H9 (cell line): ENCODE measurements at regions not wholly inside any gene's neighbourhood (a gene's known extent, or its start where the extent isn't known, plus 50 kb on each side); places are given as distances from the start of the nearest gene placed in this dataset.
A peak's percentile ranks its signal among the peaks of the same experiment; 100 is the strongest.

ENCODE experiments used
- DNase-seq: peaks from one replicate; pipeline ENCODE4 v3.0.0-alpha.2; 2017
- H2AFZ ChIP-seq: one replicate; pipeline ENCODE4 v1.6.1; 2013; ENCODE audit warnings: mild to moderate bottlenecking, low read length, control low read depth, moderate library complexity
- H2AK5ac ChIP-seq: 2 replicates; pipeline ENCODE4 v1.6.1; 2013; ENCODE audit warnings: low read length, control low read depth, mixed read lengths; ENCODE audit not compliant: insufficient read length
- H2BK120ac ChIP-seq: one replicate; pipeline ENCODE4 v1.6.1; 2013; ENCODE audit warnings: low read depth, mild to moderate bottlenecking, low read length, control low read depth, inconsistent platforms; ENCODE audit not compliant: poor library complexity, severe bottlenecking
- H2BK12ac ChIP-seq: 2 replicates; pipeline ENCODE4 v1.6.1; 2013; ENCODE audit warnings: low read length, control low read depth, mixed read lengths, low read depth; ENCODE audit not compliant: insufficient read length
- H2BK15ac ChIP-seq: 2 replicates; pipeline ENCODE4 v1.6.1; 2013; ENCODE audit warnings: low read depth, low read length, control low read depth
- H2BK20ac ChIP-seq: one replicate; pipeline ENCODE4 v1.6.1; 2013; ENCODE audit warnings: low read depth, mild to moderate bottlenecking, low read length, control low read depth, inconsistent platforms; ENCODE audit not compliant: poor library complexity, severe bottlenecking
- H2BK5ac ChIP-seq: 2 replicates; pipeline ENCODE4 v1.6.1; 2013; ENCODE audit warnings: low read length, control low read depth, mixed read lengths; ENCODE audit not compliant: insufficient read length
- H3K14ac ChIP-seq: 2 replicates; pipeline ENCODE4 v1.6.1; 2013; ENCODE audit warnings: low read length, control low read depth; ENCODE audit not compliant: insufficient read depth
- H3K18ac ChIP-seq: 2 replicates; pipeline ENCODE4 v1.6.1; 2013; ENCODE audit warnings: low read depth, mild to moderate bottlenecking, mixed read lengths, low read length, control low read depth; ENCODE audit not compliant: insufficient read length
- H3K23ac ChIP-seq: 2 replicates; pipeline ENCODE4 v1.6.1; 2013; ENCODE audit warnings: low read length, control low read depth, mixed read lengths, low read depth; ENCODE audit not compliant: insufficient read length
- H3K23me2 ChIP-seq: 2 replicates; pipeline ENCODE4 v1.6.1; 2013; ENCODE audit warnings: low read depth, mild to moderate bottlenecking, mixed read lengths, low read length, control low read depth; ENCODE audit not compliant: insufficient read length, poor library complexity, severe bottlenecking
- H3K27ac ChIP-seq: 2 replicates; pipeline ENCODE4 v1.5.1; 2013; ENCODE audit warnings: low read length, control low read depth, mixed read lengths, low read depth; ENCODE audit not compliant: insufficient read length
- H3K27me3 ChIP-seq: 2 replicates; pipeline ENCODE4 v1.6.1; 2013; ENCODE audit warnings: low read length, control low read depth, inconsistent platforms; ENCODE audit not compliant: insufficient read depth
- H3K4ac ChIP-seq: 2 replicates; pipeline ENCODE4 v1.6.1; 2013; ENCODE audit warnings: low read depth, mild to moderate bottlenecking, control low read depth, inconsistent platforms, low read length, moderate library complexity
- H3K4me1 ChIP-seq: 2 replicates; pipeline ENCODE4 v1.6.1; 2013; ENCODE audit warnings: low read length, control low read depth, inconsistent platforms; ENCODE audit not compliant: insufficient read depth
- H3K4me2 ChIP-seq: 2 replicates; pipeline ENCODE4 v1.6.1; 2013; ENCODE audit warnings: low read length, control low read depth, mixed read lengths; ENCODE audit not compliant: insufficient read length, insufficient read depth
- H3K56ac ChIP-seq: 2 replicates; pipeline ENCODE4 v1.6.1; 2013; ENCODE audit warnings: low read depth, mild to moderate bottlenecking, mixed read lengths, low read length, control low read depth; ENCODE audit not compliant: insufficient read length
- H3K79me1 ChIP-seq: 2 replicates; pipeline ENCODE4 v1.6.1; 2013; ENCODE audit warnings: low read depth, mild to moderate bottlenecking, moderate library complexity, low read length, control low read depth, inconsistent platforms; ENCODE audit not compliant: insufficient read depth, poor library complexity, severe bottlenecking
- H3K79me2 ChIP-seq: 2 replicates; pipeline ENCODE4 v1.6.1; 2013; ENCODE audit warnings: low read length, control low read depth, inconsistent platforms; ENCODE audit not compliant: insufficient read depth
- H3K9ac ChIP-seq: 2 replicates; pipeline ENCODE4 v1.6.1; 2013; ENCODE audit warnings: low read length, control low read depth, mixed read lengths; ENCODE audit not compliant: insufficient read length; ENCODE audit errors: extremely low read depth
- H3K9me3 ChIP-seq: one replicate; pipeline ENCODE4 v1.6.1; 2013; ENCODE audit warnings: low read depth, low read length, inconsistent platforms; ENCODE audit not compliant: control insufficient read depth
- H3T11ph ChIP-seq: one replicate; pipeline ENCODE4 v1.6.1; 2013; ENCODE audit warnings: mild to moderate bottlenecking, low read length, control low read depth, inconsistent platforms
- H4K20me1 ChIP-seq: one replicate; pipeline ENCODE4 v1.6.1; 2013; ENCODE audit not compliant: control insufficient read depth, insufficient read length, insufficient read depth
- H4K5ac ChIP-seq: 2 replicates; pipeline ENCODE4 v1.6.1; 2013; ENCODE audit warnings: low read depth, mild to moderate bottlenecking, mixed read lengths, low read length, control low read depth; ENCODE audit not compliant: insufficient read length
- H4K8ac ChIP-seq: replicated peaks from 2 replicates; pipeline ENCODE4 v1.6.1; 2013; ENCODE audit warnings: low read length, control low read depth, mixed read lengths, low read depth; ENCODE audit not compliant: insufficient read length
- H4K91ac ChIP-seq: 2 replicates; pipeline ENCODE4 v1.6.1; 2013; ENCODE audit warnings: low read depth, mild to moderate bottlenecking, moderate library complexity, mixed read lengths, low read length, control low read depth; ENCODE audit not compliant: insufficient read length
- H3K27ac Mint-ChIP-seq, 3 experiments: 2 replicates in 2 of 3; 3 replicates in 1 of 3; pipeline ENCODE4 v1.8.0; 2020 to 2021; ENCODE audit warnings: mixed read lengths in 3 of 3, mild to moderate bottlenecking in 1 of 3, moderate library complexity in 1 of 3
- H3K27me3 Mint-ChIP-seq: 2 replicates; pipeline ENCODE4 v1.8.0; 2021; ENCODE audit warnings: low read depth, mild to moderate bottlenecking, moderate library complexity, mixed read lengths
- H3K36me3 Mint-ChIP-seq, 3 experiments: 2 replicates in 2 of 3; 3 replicates in 1 of 3; pipeline ENCODE4 v1.8.0; 2020 to 2021; ENCODE audit warnings: low read depth in 3 of 3, mixed read lengths in 3 of 3; ENCODE audit not compliant: insufficient read depth in 1 of 3
- H3K4me1 Mint-ChIP-seq, 2 experiments: 2 replicates each; pipeline ENCODE4 v1.8.0; 2020; ENCODE audit warnings: mixed read lengths in 2 of 2
- H3K4me3 Mint-ChIP-seq, 2 experiments: 2 replicates in 1 of 2; 3 replicates in 1 of 2; pipeline ENCODE4 v1.8.0; 2020 to 2021; ENCODE audit warnings: mild to moderate bottlenecking in 2 of 2, mixed read lengths in 2 of 2, moderate library complexity in 1 of 2
- H3K9me3 Mint-ChIP-seq, 2 experiments: 2 replicates in 1 of 2; 3 replicates in 1 of 2; pipeline ENCODE4 v1.8.0; 2020; ENCODE audit warnings: mild to moderate bottlenecking in 2 of 2, mixed read lengths in 2 of 2, moderate library complexity in 1 of 2
- CTCF ChIP-seq: fragments of 200-600 bp; sonication (generic); conservative IDR thresholded peaks from 3 replicates; pipeline ENCODE4 v1.8.0; 2021; ENCODE audit warnings: antibody characterized with exemption, mild to moderate bottlenecking
- WGBS: extraction: QIAGEN DNeasy Blood & Tissue Kit; methylation state at CpG from one replicate; pipeline ENCODE4 v1.1.7; 2013; ENCODE audit warnings: missing lambda C conversion rate, low lambda C conversion rate, mixed read lengths; ENCODE audit not compliant: insufficient read length; ENCODE audit errors: extremely low coverage; 5-methylcytosine and 5-hydroxymethylcytosine counted together

GRCh38 chr10:28241741-28242399 lies 61.0 kb downstream of the MPP7 start:
- Mint-ChIP-seq H3K27ac (no peak overlapping the region), H3K4me3 (no peak overlapping the region), H3K36me3 (no peaks in the 10 kb centered on the region), H3K4me1 (peaks cover 0 to 4% of the 10 kb centered on the region in 2 experiments; a peak in 2 of 4 replicates), H3K9me3 (no peaks in the 10 kb centered on the region), H3K27me3 (no peaks in the 10 kb centered on the region)
- H4K5ac ChIP-seq: no peak overlapping the region
- H3K23ac ChIP-seq: no peak overlapping the region
- no peaks in the 10 kb centered on the region for H3K79me1 ChIP-seq
- no peaks in the 10 kb centered on the region for H3K23me2 ChIP-seq
- H3K9ac ChIP-seq: no peak overlapping the region
- H3K56ac ChIP-seq: no peak overlapping the region
- no peak overlapping the region for H3K4me2 ChIP-seq
- H2BK120ac ChIP-seq: no peak overlapping the region
- H3K4ac ChIP-seq: no peak overlapping the region
- H3K27ac ChIP-seq: no peak overlapping the region
- H3K4me1 ChIP-seq: no peaks in the 10 kb centered on the region
- no CpG with 5 or more reads among the region's 3 CpGs for WGBS
- H2BK12ac ChIP-seq: no peak overlapping the region
- H4K8ac ChIP-seq: no peak overlapping the region
- no peak overlapping the region for H2BK20ac ChIP-seq
- peak; percentile 93 for TF ChIP-seq CTCF
- H4K91ac ChIP-seq: no peak overlapping the region
- H3K9me3 ChIP-seq: no peaks in the 10 kb centered on the region
- H2AFZ ChIP-seq: no peak overlapping the region
- H3K27me3 ChIP-seq: no peaks in the 10 kb centered on the region
- H4K20me1 ChIP-seq: no peaks in the 10 kb centered on the region
- no peak overlapping the region for H3K18ac ChIP-seq
- no peaks in the 10 kb centered on the region for H3K79me2 ChIP-seq
- no peak overlapping the region for H2BK5ac ChIP-seq
- no peak overlapping the region for H2AK5ac ChIP-seq
- no peak overlapping the region for H3T11ph ChIP-seq
- no peak overlapping the region for H2BK15ac ChIP-seq
- H3K14ac ChIP-seq: no peak overlapping the region
- no peak for DNase-seq
